ENCODE measurements at regions not wholly inside any gene's neighbourhood (a gene's known extent, or its start where the extent isn't known, plus 50 kb on each side); places are given as distances from the start of the nearest gene placed in this dataset.
"Not testable (repeated sequence)": the region's sequence is repeated elsewhere in the genome, so short reads cannot be mapped to it uniquely, and the experiment has no call there.

- no peak overlapping the region for H3K56ac ChIP-seq (replicated peaks; ENCODE audit: insufficient read length, low read depth, low read length)
- H3K36me3 ChIP-seq (ENCODE audit: control insufficient read depth in 2 of 4, insufficient read depth in 4 of 4, low read length in 3 of 4), result no peaks in the 10 kb centered on the region
- H2BK12ac ChIP-seq (ENCODE audit: low read depth, low read length), result no peak overlapping the region
- no peaks in the 10 kb centered on the region for H3K27me3 ChIP-seq (replicated peaks in 1 of 4; ENCODE audit: control insufficient read depth in 3 of 4, extremely low read depth in 1 of 4, insufficient read depth in 3 of 4, low read length in 3 of 4)
- TF ChIP-seq BCL11A (IDR thresholded peaks at IDR 0.05; ENCODE audit: low read depth in 2 of 2, low read length in 2 of 2) (no peak), CBX8 (IDR thresholded peaks at IDR 0.05; ENCODE audit: borderline replicate concordance, low read depth, low read length) (no peak)
- no peak overlapping the region for H3K4me2 ChIP-seq (ENCODE audit: insufficient read depth in 1 of 2, low read depth in 2 of 2, low read length in 2 of 2)
- H3K79me2 ChIP-seq (ENCODE audit: control insufficient read depth in 1 of 2, insufficient read depth in 2 of 2, low read length in 2 of 2), result no peaks in the 10 kb centered on the region
- no peaks in the 10 kb centered on the region for H3K9me3 ChIP-seq (ENCODE audit: insufficient read depth in 2 of 2, low read depth in 1 of 2, low read length in 1 of 2)
- no peak overlapping the region for H3K27ac ChIP-seq (ENCODE audit: low read depth, low read length)
- no peak overlapping the region for H2AFZ ChIP-seq (ENCODE audit: low read length)
- DNase-seq (ENCODE audit: low read depth in 1 of 2, low spot score in 2 of 2) (no peak), FAIRE-seq (no peak)
- no peak overlapping the region for H2BK5ac ChIP-seq (ENCODE audit: low read depth, low read length)
- H3K18ac ChIP-seq (ENCODE audit: extremely low read depth, low read length), result no peak overlapping the region
- no peaks in the 10 kb centered on the region for H3K23me2 ChIP-seq (ENCODE audit: low read depth, low read length)
- no peaks in the 10 kb centered on the region for H4K20me1 ChIP-seq (replicated peaks in 1 of 2; ENCODE audit: control insufficient read depth in 1 of 2, insufficient read depth in 2 of 2, low read length in 2 of 2)
- POLR2A ChIA-PET (ENCODE audit: partially characterized antibody), result no interaction called here
- H4K8ac ChIP-seq (ENCODE audit: extremely low read depth, insufficient read depth, low read length), result no peak overlapping the region
- no peak overlapping the region for H4K5ac ChIP-seq (ENCODE audit: insufficient read length, low read depth, low read length)
- no peak overlapping the region for H2BK120ac ChIP-seq (replicated peaks; ENCODE audit: low read depth, low read length)
- H3K79me1 ChIP-seq (ENCODE audit: low read depth, low read length), result no peaks in the 10 kb centered on the region
- H2BK15ac ChIP-seq (ENCODE audit: low read length), result no peak overlapping the region
- H2BK20ac ChIP-seq (ENCODE audit: low read length), result no peak overlapping the region
- CTCF ChIA-PET (ENCODE audit: partially characterized antibody), result no interaction called here
- H3K4ac ChIP-seq (replicated peaks; ENCODE audit: insufficient read length, low read depth, low read length), result no peak overlapping the region
- H3K14ac ChIP-seq (ENCODE audit: insufficient read length), result no peak overlapping the region
- H4K91ac ChIP-seq (replicated peaks; ENCODE audit: insufficient read length, low read length), result no peak overlapping the region
- no peak overlapping the region for H3K23ac ChIP-seq (ENCODE audit: insufficient read length)
- no peaks in the 10 kb centered on the region for H3K4me1 ChIP-seq (replicated peaks in 1 of 4; ENCODE audit: control insufficient read depth in 3 of 4, insufficient read depth in 4 of 4, low read length in 3 of 4)
- no peak overlapping the region for H3K9ac ChIP-seq (replicated peaks in 1 of 4; ENCODE audit: extremely low read depth in 1 of 4, low read depth in 3 of 4, low read length in 3 of 4)
- H3K4me3 ChIP-seq (ENCODE audit: extremely low read depth in 1 of 4, insufficient read depth in 2 of 4, low read depth in 3 of 4, low read length in 4 of 4), result no peak overlapping the region
- H2AK5ac ChIP-seq (ENCODE audit: low read depth, low read length), result no peak overlapping the region
Measured at GRCh38 chr7:112957901-112958300, 128.7 kb downstream of the GPR85 start.

DNA sequence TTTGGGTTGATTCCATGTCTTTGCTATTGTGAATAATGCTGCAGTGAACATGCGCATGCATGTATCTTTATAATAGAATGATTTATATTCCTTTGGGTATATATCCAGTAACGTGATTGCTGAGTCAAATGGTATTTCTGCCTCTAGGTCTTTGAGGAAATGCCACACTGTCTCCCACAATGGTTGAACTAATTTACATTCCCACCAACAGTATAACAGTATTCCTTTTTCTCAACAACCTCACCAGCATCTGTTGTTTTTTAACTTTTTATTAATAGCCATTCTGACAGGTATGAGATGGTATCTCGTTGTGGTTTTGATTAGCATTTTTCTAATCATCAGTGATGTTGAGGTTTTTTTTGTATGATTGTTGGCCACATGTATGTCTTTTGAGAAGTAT, 133.6 kb downstream of the GPR85 start:
- not testable (repeated sequence) for H3K56ac ChIP-seq (replicated peaks; ENCODE audit: insufficient read length, low read depth, low read length); FAIRE-seq
- POLR2A ChIA-PET (ENCODE audit: partially characterized antibody), result interaction anchor here (1.3 kb wide), 1 partner anchor 12 kb away, joined by 3 read pairs; no protein-coding TSS in a partner anchor

More for the DNA sequence above, 133.6 kb downstream of the GPR85 start:
- H4K20me1 ChIP-seq (replicated peaks in 1 of 2; ENCODE audit: control insufficient read depth in 1 of 2, insufficient read depth in 2 of 2, low read length in 2 of 2); H2AFZ ChIP-seq (ENCODE audit: low read length); CTCF ChIA-PET (ENCODE audit: partially characterized antibody); H3K23me2 ChIP-seq (ENCODE audit: low read depth, low read length); DNase-seq (ENCODE audit: low read depth in 1 of 2, low spot score in 2 of 2); H2BK5ac ChIP-seq (ENCODE audit: low read depth, low read length); H3K4me1 ChIP-seq (replicated peaks in 1 of 4; ENCODE audit: control insufficient read depth in 3 of 4, insufficient read depth in 4 of 4, low read length in 3 of 4); H3K4ac ChIP-seq (replicated peaks; ENCODE audit: insufficient read length, low read depth, low read length); H3K14ac ChIP-seq (ENCODE audit: insufficient read length); H3K9me3 ChIP-seq (ENCODE audit: insufficient read depth in 2 of 2, low read depth in 1 of 2, low read length in 1 of 2); H3K23ac ChIP-seq (ENCODE audit: insufficient read length); H3K9ac ChIP-seq (replicated peaks in 1 of 4; ENCODE audit: extremely low read depth in 1 of 4, low read depth in 3 of 4, low read length in 3 of 4); H2AK5ac ChIP-seq (ENCODE audit: low read depth, low read length); H2BK120ac ChIP-seq (replicated peaks; ENCODE audit: low read depth, low read length); H2BK12ac ChIP-seq (ENCODE audit: low read depth, low read length); H3K4me2 ChIP-seq (ENCODE audit: insufficient read depth in 1 of 2, low read depth in 2 of 2, low read length in 2 of 2); H2BK20ac ChIP-seq (ENCODE audit: low read length); H3K18ac ChIP-seq (ENCODE audit: extremely low read depth, low read length); H3K79me2 ChIP-seq (ENCODE audit: control insufficient read depth in 1 of 2, insufficient read depth in 2 of 2, low read length in 2 of 2); H3K36me3 ChIP-seq (ENCODE audit: control insufficient read depth in 2 of 4, insufficient read depth in 4 of 4, low read length in 3 of 4); H4K8ac ChIP-seq (ENCODE audit: extremely low read depth, insufficient read depth, low read length); H3K79me1 ChIP-seq (ENCODE audit: low read depth, low read length); H4K91ac ChIP-seq (replicated peaks; ENCODE audit: insufficient read length, low read length); H3K27ac ChIP-seq (ENCODE audit: low read depth, low read length); H2BK15ac ChIP-seq (ENCODE audit: low read length); H3K4me3 ChIP-seq (ENCODE audit: extremely low read depth in 1 of 4, insufficient read depth in 2 of 4, low read depth in 3 of 4, low read length in 4 of 4); H4K5ac ChIP-seq (ENCODE audit: insufficient read length, low read depth, low read length); H3K27me3 ChIP-seq (replicated peaks in 1 of 4; ENCODE audit: control insufficient read depth in 3 of 4, extremely low read depth in 1 of 4, insufficient read depth in 3 of 4, low read length in 3 of 4): not testable (repeated sequence)
- 93% methylated on average over 3 of the region's 3 CpGs; no CpG with 5 or more reads in 1 of the 2 experiments for whole genome bisulfite sequencing, 2 experiments (ENCODE audit: extremely low coverage in 1 of 2, insufficient coverage in 1 of 2, insufficient read length in 1 of 2, insufficient replicate concordance in 2 of 2, low coverage in 1 of 2, low lambda C conversion rate in 2 of 2, missing lambda C conversion rate in 1 of 2)
